K562 (cell line): ENCODE measurements at regions not wholly inside any gene's neighbourhood (a gene's known extent, or its start where the extent isn't known, plus 50 kb on each side); places are given as distances from the start of the nearest gene placed in this dataset.

Experiments used
- CTCF ChIP-seq, 3 experiments: IDR thresholded peaks in 2 of 3; conservative IDR thresholded peaks in 1 of 3; 2 replicates each; pipeline ENCODE4 v1.5.1; 2011 to 2012; ENCODE audit warnings: low read length in 3 of 3, mild to moderate bottlenecking in 3 of 3, control low read depth in 2 of 3, improper control_type of control experiment in 1 of 3, inconsistent platforms in 1 of 3, low read depth in 1 of 3, mixed read lengths in 1 of 3, moderate library complexity in 1 of 3; ENCODE audit not compliant: insufficient read depth in 2 of 3
- FOXM1 ChIP-seq, 2 experiments: fragments of 450-650 bp in 1 of 2; sonication (generic) in 1 of 2; formaldehyde crosslinking in 1 of 2; IDR thresholded peaks; 2 replicates each; pipeline versions ENCODE4 v1.6.1 to v1.9.0; 2017 to 2022; ENCODE audit warnings: low read depth in 2 of 2, mild to moderate bottlenecking in 2 of 2, missing genetic modification reagents in 1 of 2, moderate library complexity in 1 of 2
- HCFC1 ChIP-seq: IDR thresholded peaks from 2 replicates; pipeline ENCODE4 v1.6.1; 2012; ENCODE audit warnings: low read depth, low read length, improper control_type of control experiment
- MAX ChIP-seq: sonication (generic); formaldehyde crosslinking; IDR thresholded peaks from 2 replicates; pipeline ENCODE4 v1.9.0; 2022; ENCODE audit warnings: mild to moderate bottlenecking, missing genetic modification reagents
- NUFIP1 ChIP-seq: fragments of 450-650 bp; IDR thresholded peaks from 2 replicates; pipeline ENCODE4 v1.6.1; 2018; ENCODE audit not compliant: partially characterized antibody
- PBX2 ChIP-seq, 2 experiments: IDR thresholded peaks in 1 of 2; conservative IDR thresholded peaks in 1 of 2; 2 replicates each; pipeline ENCODE4 v1.6.1; 2016; ENCODE audit warnings: low read depth in 2 of 2, mild to moderate bottlenecking in 1 of 2, missing compliant biosample characterization in 1 of 2, missing genetic modification characterization in 1 of 2, moderate library complexity in 1 of 2
- PYGO2 ChIP-seq: fragments of 450-650 bp; IDR thresholded peaks from 2 replicates; pipeline ENCODE4 v1.6.1; 2016; ENCODE audit warnings: mild to moderate bottlenecking, missing genetic modification characterization, moderate library complexity, missing compliant biosample characterization
- RBM22 ChIP-seq: fragments of 200-400 bp; formaldehyde crosslinking; IDR thresholded peaks from 2 replicates; pipeline ENCODE4 v1.6.1; 2018; ENCODE audit warnings: low read length, low read depth; ENCODE audit not compliant: poor library complexity, severe bottlenecking
- SMARCE1 ChIP-seq: fragments of 450-650 bp; IDR thresholded peaks from 2 replicates; pipeline ENCODE4 v1.7.1; 2016; ENCODE audit warnings: mild to moderate bottlenecking
- SPI1 ChIP-seq: IDR thresholded peaks from 2 replicates; pipeline ENCODE4 v1.6.1; 2011; ENCODE audit warnings: low read depth, low read length, control low read depth, borderline replicate concordance

- TF ChIP-seq HCFC1, result no peak
- no peak for TF ChIP-seq PBX2 (CRISPR knock-in tag; IDR thresholded peaks at IDR 0.05; ENCODE audit: low read depth)
- no peak for TF ChIP-seq PBX2 (tag; conservative IDR thresholded peaks at IDR 0.05; ENCODE audit: low read depth)
- TF ChIP-seq PYGO2 (tag), result no peak
- TF ChIP-seq FOXM1 (IDR thresholded peaks at IDR 0.05; ENCODE audit: low read depth), result no peak
- TF ChIP-seq FOXM1 (CRISPR knock-in tag; IDR thresholded peaks at IDR 0.05; ENCODE audit: low read depth), result no peak
- TF ChIP-seq CTCF (IDR thresholded peaks at IDR 0.05 in 2 of 3, conservative IDR thresholded peaks at IDR 0.05 in 1 of 3; ENCODE audit: insufficient read depth in 2 of 3, low read depth in 1 of 3, low read length in 3 of 3), result no peak
- TF ChIP-seq RBM22, result no peak
- no peak for TF ChIP-seq SMARCE1
- TF ChIP-seq SPI1, result no peak
- TF ChIP-seq MAX (CRISPR knock-in tag), result no peak
- TF ChIP-seq NUFIP1, result no peak
Observed at GRCh38 chr6:98593676-98594075, 240.7 kb upstream of the POU3F2 start.
